ENCODE measurements at regions not wholly inside any gene's neighbourhood (a gene's known extent, or its start where the extent isn't known, plus 50 kb on each side); places are given as distances from the start of the nearest gene placed in this dataset.

GRCh38 chr6:100268326-100268725 lies 196.4 kb downstream of the SIM1 start:
- H3K27ac ChIP-seq (ENCODE audit: low read depth, low read length) = no peak overlapping the region
- no peak for TF ChIP-seq EZH2phosphoT487 (conservative IDR thresholded peaks at IDR 0.05; ENCODE audit: low read length)
- no peak for TF ChIP-seq CTCF (IDR thresholded peaks at IDR 0.05; ENCODE audit: insufficient read depth, low read length, poor library complexity, severe bottlenecking)
- no peaks in the 10 kb centered on the region for H3K79me2 ChIP-seq (ENCODE audit: insufficient read depth, low read length)
- H3K9ac ChIP-seq (ENCODE audit: low read length) = no peak overlapping the region
- H2AFZ ChIP-seq (ENCODE audit: low read depth, low read length, severe bottlenecking) = no peak overlapping the region
- no peaks in the 10 kb centered on the region for H4K20me1 ChIP-seq (ENCODE audit: low read depth, low read length)
- H3F3A ChIP-seq (ENCODE audit: insufficient read depth) = no peaks in the 10 kb centered on the region
- no peaks in the 10 kb centered on the region for H3K9me3 ChIP-seq (ENCODE audit: insufficient read depth, low read length)
- H3K4me2 ChIP-seq (ENCODE audit: low read depth, low read length, poor library complexity, severe bottlenecking) = no peak overlapping the region
- no peaks in the 10 kb centered on the region for H3K9me2 ChIP-seq (replicated peaks; ENCODE audit: insufficient read depth, low read length)
- H3K27me3 ChIP-seq (ENCODE audit: low read length) = no peaks in the 10 kb centered on the region
- no peak overlapping the region for H3K4me3 ChIP-seq (ENCODE audit: insufficient read depth, low read length, poor library complexity, severe bottlenecking)
- H3K36me3 ChIP-seq (ENCODE audit: low read length) = no peaks in the 10 kb centered on the region

GRCh38 chr6:100267721-100268123 lies 197.0 kb downstream of the SIM1 start:
- Histone ChIP-seq H3K4me3 (ENCODE audit: insufficient read depth, low read length, poor library complexity, severe bottlenecking) (no peak overlapping the region), H3K36me3 (ENCODE audit: low read length) (no peaks in the 10 kb centered on the region), H4K20me1 (ENCODE audit: low read depth, low read length) (no peaks in the 10 kb centered on the region), H2AFZ (ENCODE audit: low read depth, low read length, severe bottlenecking) (no peak overlapping the region), H3K27ac (ENCODE audit: low read depth, low read length) (no peak overlapping the region), H3K9me2 (replicated peaks; ENCODE audit: insufficient read depth, low read length) (no peaks in the 10 kb centered on the region), H3F3A (ENCODE audit: insufficient read depth) (no peaks in the 10 kb centered on the region), H3K9me3 (ENCODE audit: insufficient read depth, low read length) (no peaks in the 10 kb centered on the region), H3K27me3 (ENCODE audit: low read length) (no peaks in the 10 kb centered on the region), H3K79me2 (ENCODE audit: insufficient read depth, low read length) (no peaks in the 10 kb centered on the region), H3K4me2 (ENCODE audit: low read depth, low read length, poor library complexity, severe bottlenecking) (no peak overlapping the region), H3K9ac (ENCODE audit: low read length) (no peak overlapping the region)
- no peak for TF ChIP-seq EZH2phosphoT487 (conservative IDR thresholded peaks at IDR 0.05; ENCODE audit: low read length)
- TF ChIP-seq CTCF (IDR thresholded peaks at IDR 0.05; ENCODE audit: insufficient read depth, low read length, poor library complexity, severe bottlenecking) = no peak

GRCh38 chr6:100266494-100267401 lies 198.0 kb downstream of the SIM1 start:
- H3K36me3 ChIP-seq (ENCODE audit: low read length) = no peaks in the 10 kb centered on the region
- no peak overlapping the region for H3K4me3 ChIP-seq (ENCODE audit: insufficient read depth, low read length, poor library complexity, severe bottlenecking)
- H3K4me2 ChIP-seq (ENCODE audit: low read depth, low read length, poor library complexity, severe bottlenecking) = no peak overlapping the region
- H3K9ac ChIP-seq (ENCODE audit: low read length) = no peak overlapping the region
- H3K27me3 ChIP-seq (ENCODE audit: low read length) = no peaks in the 10 kb centered on the region
- H3K79me2 ChIP-seq (ENCODE audit: insufficient read depth, low read length) = no peaks in the 10 kb centered on the region
- TF ChIP-seq EZH2phosphoT487 (conservative IDR thresholded peaks at IDR 0.05; ENCODE audit: low read length) (no peak), CTCF (IDR thresholded peaks at IDR 0.05; ENCODE audit: insufficient read depth, low read length, poor library complexity, severe bottlenecking) (no peak)
- no peaks in the 10 kb centered on the region for H4K20me1 ChIP-seq (ENCODE audit: low read depth, low read length)
- H3F3A ChIP-seq (ENCODE audit: insufficient read depth) = no peaks in the 10 kb centered on the region
- H2AFZ ChIP-seq (ENCODE audit: low read depth, low read length, severe bottlenecking) = no peak overlapping the region
- H3K27ac ChIP-seq (ENCODE audit: low read depth, low read length) = no peak overlapping the region
- H3K9me3 ChIP-seq (ENCODE audit: insufficient read depth, low read length) = no peaks in the 10 kb centered on the region
- no peaks in the 10 kb centered on the region for H3K9me2 ChIP-seq (replicated peaks; ENCODE audit: insufficient read depth, low read length)
